Right ventricle myocardium inferior (tissue), 1 donor: ENCODE measurements at regions not wholly inside any gene's neighbourhood (a gene's known extent, or its start where the extent isn't known, plus 50 kb on each side); places are given as distances from the start of the nearest gene placed in this dataset.

Experiments
- ATAC-seq: fragments of 200-7000 bp; cut with Tn5 transposase; one replicate; pipeline ENCODE4 v1.9.1; 2020; ENCODE audit warnings: mild to moderate bottlenecking, moderate library complexity
- DNase-seq: peaks from one replicate; pipeline ENCODE4 v3.0.0; 2021; ENCODE audit errors: missing footprints
- intact Hi-C: fragments of 100-400 bp; cut with DNase I; formaldehyde crosslinking; loops from one replicate; pipeline ENCODE4 v1.11.0; 2022
- donor health status: DM: no; HTN: yes; CAD: no; lungs with severe emphysema.

- DNase-seq, result no peak
- peak; percentile 40 for ATAC-seq
- intact Hi-C loops, result loop anchor here (5.0 kb wide), 1 partner anchor 73 kb away; no protein-coding TSS in a partner anchor
Measured at GRCh38 chr6:105603788-105604586, 201.1 kb upstream of the PREP start.

GRCh38 chr6:105601541-105602236, 198.8 kb upstream of the PREP start:
- intact Hi-C loops, result loop anchor here (5.0 kb wide), 1 partner anchor 76 kb away; no protein-coding TSS in a partner anchor
- peak; percentile 77 for DNase-seq
- ATAC-seq, result peak; percentile 98

DNA sequence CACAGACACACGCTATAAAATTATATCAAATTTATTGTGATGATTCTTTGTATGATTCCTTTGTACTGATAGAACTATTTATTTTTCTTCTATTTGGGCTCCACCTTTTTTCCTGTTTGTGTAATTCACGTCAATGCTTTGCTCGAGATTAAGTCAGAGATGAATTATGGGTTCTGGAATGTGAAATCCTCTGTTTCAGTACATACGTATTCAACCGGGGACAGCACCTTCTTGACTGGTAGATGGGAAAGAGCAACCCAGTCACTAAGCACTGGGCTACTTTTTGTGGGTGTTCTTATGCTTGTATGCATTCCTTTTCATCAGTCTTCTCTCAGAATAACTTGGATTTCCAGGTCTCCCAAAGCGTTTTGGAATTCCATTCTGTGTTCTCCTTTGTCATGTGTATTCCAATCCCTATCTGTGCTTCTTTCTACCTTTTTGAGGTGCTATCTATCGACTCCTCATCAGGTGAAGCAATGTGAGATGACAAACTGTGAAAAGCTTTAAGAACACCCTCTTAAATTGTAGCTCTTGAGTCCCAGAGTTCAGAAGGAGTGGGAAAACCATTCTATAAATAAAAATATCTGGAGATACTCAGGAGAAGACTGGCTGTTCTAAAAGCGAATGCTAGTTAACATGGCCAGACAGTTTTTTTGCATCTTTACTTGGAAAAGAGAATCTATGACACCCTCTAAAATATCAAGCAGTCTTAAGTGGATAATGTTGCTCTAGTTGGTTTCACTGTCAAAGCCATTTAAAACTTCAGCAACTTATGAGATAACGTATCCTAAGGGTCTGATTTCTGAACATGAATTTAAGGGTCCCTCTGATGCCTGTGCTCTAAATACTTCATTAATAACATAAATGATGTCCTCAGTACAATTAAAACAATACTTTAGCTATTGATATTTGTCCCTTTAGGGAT, 197.7 kb upstream of the PREP start:
- no peak for DNase-seq
- intact Hi-C loops, result loop anchor here (5.0 kb wide), 1 partner anchor 77 kb away; no protein-coding TSS in a partner anchor
- ATAC-seq, result no peak

GRCh38 chr6:105598264-105598663, 195.4 kb upstream of the PREP start:
- intact Hi-C loops, result no loop called here
- DNase-seq (no peak), ATAC-seq (no peak)

DNA sequence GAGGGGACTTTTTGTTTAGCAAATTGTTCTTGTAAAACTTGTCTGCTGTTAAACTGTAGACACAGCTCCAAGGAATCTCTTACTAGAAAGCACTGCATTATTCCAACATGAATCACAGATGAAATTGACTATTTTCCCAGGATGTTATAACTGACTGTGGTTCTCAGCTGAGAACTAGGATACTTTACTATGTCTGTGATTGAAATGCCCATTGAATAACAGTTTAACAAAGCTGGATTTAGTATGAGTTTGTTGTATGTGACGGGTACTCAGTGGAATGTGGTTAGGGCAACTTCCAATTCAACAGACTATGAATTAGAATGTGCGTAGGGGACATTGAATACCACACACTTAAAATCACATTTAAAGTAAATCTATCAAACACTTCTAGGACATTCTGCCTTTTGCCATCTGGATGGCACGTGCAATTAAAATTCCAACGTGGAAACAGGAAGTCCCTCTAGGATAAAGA, 193.4 kb upstream of the PREP start:
- intact Hi-C loops, result no loop called here
- no peak for ATAC-seq

GRCh38 chr6:105595829-105596228, 192.9 kb upstream of the PREP start:
- ATAC-seq (no peak), DNase-seq (no peak)
- intact Hi-C loops, result no loop called here

More for the DNA sequence above, 193.4 kb upstream of the PREP start:
- no peak for DNase-seq

GRCh38 chr6:105594821-105595220, 191.9 kb upstream of the PREP start:
- intact Hi-C loops, result no loop called here
- no peak for DNase-seq
- no peak for ATAC-seq

DNA sequence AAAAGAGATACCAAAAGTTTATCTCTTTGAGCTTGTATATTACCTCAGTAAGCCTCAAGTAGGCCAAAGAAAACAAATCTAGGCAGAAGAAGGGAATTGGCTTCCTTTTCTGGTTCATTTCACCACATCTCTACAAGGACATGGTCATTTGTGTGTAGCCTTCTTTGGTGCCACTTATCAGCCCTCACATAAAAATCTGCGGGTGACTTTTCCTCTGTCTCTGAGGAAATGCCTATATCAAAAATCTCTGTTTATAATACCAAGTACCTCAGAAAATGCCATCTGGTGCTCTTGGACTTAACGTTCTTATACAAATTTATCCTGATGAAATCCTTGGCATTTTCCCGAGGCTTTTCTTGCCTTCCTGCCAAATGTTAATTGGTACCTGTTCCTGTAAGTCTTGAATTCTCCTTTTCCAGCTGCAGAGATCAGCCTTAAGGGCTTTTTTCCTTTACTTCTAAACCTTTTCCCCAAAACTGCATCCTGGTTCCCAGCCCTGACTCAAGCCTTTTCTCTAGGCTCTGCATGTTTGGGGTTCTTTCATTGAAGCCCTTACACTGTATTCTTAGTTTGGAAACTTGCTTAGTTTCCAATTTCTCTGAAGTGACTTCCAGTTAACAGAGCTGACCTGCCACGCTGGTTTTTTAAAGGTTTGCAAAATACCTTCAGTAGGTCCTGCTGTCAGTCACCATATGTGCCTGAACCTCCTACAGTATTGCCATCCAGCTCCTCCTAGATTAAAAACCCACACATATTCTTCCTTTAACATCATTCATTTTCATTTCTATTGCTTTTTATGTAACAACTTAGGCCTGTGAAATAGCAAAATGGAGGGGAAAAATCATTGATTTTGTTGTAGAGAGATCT, 191.2 kb upstream of the PREP start:
- DNase-seq (no peak), ATAC-seq (peak; percentile 68)
- intact Hi-C loops, result no loop called here

GRCh38 chr6:105593056-105593690, 190.3 kb upstream of the PREP start:
- ATAC-seq (no peak), DNase-seq (no peak)
- intact Hi-C loops, result no loop called here

DNA sequence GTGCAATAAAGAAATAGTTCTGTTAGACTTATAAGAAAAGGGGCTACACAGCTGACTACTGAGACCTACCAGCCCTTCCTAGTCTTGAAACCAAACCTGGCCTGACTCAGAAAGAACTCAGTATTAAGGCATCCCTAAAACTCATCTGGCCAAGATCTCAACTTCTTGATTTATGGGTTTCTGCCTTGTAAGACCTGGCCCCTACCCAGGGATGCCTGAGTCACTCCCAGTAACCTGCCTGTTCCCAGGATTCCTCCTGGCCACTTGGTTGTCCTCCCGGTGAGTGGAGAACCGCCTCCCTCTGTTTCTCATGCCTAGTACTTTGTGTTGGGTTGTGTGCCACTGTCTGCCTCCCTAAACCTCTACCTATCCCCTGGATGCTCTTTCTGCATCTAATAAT, 189.4 kb upstream of the PREP start:
- ATAC-seq (no peak), DNase-seq (no peak)
- intact Hi-C loops, result no loop called here

DNA sequence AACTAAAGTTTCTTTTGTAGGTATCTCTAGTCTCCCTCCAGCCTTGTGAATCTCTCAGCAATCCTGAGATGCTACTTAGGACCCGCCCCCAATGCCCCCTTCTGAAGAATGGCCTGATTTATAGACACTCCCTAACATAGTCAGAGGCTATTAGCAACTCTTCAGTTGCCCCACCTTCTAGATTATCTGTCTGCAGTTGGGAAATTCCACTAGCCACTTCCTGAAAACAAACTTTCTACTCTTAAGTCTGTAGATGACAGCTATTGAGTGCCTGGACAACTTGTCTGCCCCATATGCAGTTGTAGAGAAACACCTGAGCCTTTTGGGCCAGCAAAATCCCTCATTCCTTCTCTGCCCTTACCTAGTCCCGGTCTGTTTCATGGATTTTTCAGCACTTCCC, 188.2 kb upstream of the PREP start:
- no peak for DNase-seq
- ATAC-seq, result no peak
- intact Hi-C loops, result no loop called here

- intact Hi-C loops, result no loop called here
- no peak for DNase-seq
- no peak for ATAC-seq
Measured at GRCh38 chr6:105588123-105588710, 185.3 kb upstream of the PREP start.

- intact Hi-C loops, result no loop called here
- no peak for ATAC-seq
- DNase-seq, result no peak
Measured at GRCh38 chr6:105587349-105588122, 184.7 kb upstream of the PREP start.

DNA sequence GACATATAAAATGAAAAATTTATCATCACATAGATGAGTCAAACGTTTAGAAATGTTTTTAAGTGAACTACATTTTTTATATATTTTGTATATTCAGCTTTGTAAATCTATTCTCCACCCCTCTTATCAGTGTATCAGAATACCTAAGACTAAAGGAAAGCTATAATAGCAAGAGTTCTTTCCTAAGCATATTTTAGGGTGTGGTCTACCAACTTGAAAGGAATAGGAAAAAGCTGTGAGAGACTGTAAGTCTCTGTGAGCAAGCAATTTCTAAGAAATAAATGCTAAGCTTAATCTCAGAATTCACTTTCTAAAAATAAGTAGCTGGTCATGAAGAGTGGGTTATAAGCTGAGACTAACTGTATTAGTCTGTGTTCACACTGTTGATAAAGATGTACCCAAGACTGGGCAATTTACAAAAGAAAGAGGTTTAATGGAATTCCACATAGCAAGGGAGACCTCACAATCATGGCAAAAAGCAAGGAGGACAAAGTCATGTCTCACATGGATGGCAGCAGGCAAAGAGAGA, 175.4 kb upstream of the PREP start:
- no peak for ATAC-seq
- no peak for DNase-seq

DNA sequence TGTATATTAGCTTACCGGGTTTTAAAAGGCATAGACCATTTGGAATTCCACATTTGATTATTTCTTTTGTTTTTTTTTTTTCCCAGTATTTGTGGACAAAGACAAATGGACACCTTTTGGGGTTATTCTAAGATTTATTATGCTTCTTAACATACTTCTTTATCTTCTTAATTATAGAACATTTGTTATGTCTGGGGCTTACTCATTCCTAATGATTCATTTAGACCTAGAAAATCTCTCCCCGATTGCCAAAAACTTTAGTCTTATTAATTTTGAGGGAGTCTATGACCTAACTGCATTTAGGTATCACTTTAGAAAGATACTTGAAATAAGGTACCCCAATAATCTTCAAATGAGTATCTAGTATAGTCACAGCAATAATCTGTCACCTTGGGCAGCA, 170.7 kb upstream of the PREP start:
- no peak for ATAC-seq
- intact Hi-C loops, result no loop called here
- no peak for DNase-seq

More for the DNA sequence above, 175.4 kb upstream of the PREP start:
- intact Hi-C loops, result no loop called here

DNA sequence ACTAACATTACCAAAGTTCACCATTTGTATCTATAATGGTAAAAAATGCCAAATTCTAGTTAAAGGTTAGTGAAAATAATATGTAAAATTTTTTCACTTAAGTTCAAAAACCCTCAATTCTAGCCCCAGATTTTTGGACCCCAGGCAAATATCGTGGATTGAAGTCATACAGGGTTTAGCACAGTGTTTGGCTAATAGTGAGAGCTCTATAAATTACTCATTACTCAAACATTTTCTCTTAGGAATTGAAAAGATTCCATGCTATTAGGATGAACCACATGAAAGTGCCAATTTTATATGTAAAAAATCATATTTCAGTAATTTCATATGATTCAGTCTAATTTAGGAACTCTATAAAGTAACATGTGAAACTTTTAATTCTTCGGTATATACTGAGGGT, 170.3 kb upstream of the PREP start:
- ATAC-seq, result no peak
- intact Hi-C loops, result no loop called here

More for the DNA sequence above, 170.3 kb upstream of the PREP start:
- DNase-seq, result no peak
